Fibroblast of lung (primary cell): ENCODE measurements at regions not wholly inside any gene's neighbourhood (a gene's known extent, or its start where the extent isn't known, plus 50 kb on each side); places are given as distances from the start of the nearest gene placed in this dataset.

Experiments used
- CTCF ChIP-seq, 2 donors: IDR thresholded peaks in 1 of 2; conservative IDR thresholded peaks in 1 of 2; 1 replicate in 1 of 2; 2 replicates in 1 of 2; pipeline ENCODE4 v1.5.1; 2011 to 2012; ENCODE audit warnings: low read length in 2 of 2, control low read depth in 1 of 2, inconsistent platforms in 1 of 2, low read depth in 1 of 2, mild to moderate bottlenecking in 1 of 2
- EZH2 ChIP-seq: IDR thresholded peaks from 2 replicates; pipeline ENCODE4 v1.5.1; 2012; ENCODE audit warnings: low read length, control low read depth, mild to moderate bottlenecking; ENCODE audit errors: missing control alignments

DNA sequence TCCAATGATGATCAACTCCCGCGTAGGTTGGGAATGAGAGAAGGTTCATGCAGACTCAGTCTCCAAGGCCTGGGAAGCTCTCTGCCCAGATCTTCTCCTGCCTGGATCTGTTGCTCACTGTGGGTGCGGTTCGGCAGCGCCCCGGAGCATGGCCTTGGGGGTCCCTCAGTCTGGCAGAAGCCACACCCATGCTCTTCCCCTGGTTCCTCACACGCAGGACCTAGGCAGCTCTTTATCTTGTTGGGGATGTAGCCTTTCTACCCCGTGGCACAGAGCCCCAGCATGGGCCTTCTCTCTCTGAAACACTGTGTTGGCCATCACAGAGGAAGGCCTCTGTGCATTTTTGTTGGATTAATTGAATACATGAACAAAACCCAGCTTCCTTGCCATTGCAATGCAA, 1461.6 kb downstream of the BRD1 start:
- TF ChIP-seq CTCF (conservative IDR thresholded peaks at IDR 0.05 in 1 of 2, IDR thresholded peaks at IDR 0.05 in 1 of 2; ENCODE audit: low read depth in 1 of 2, low read length in 2 of 2) (no peak), EZH2 (no peak)
